ENCODE measurements at regions not wholly inside any gene's neighbourhood (a gene's known extent, or its start where the extent isn't known, plus 50 kb on each side); places are given as distances from the start of the nearest gene placed in this dataset.

GRCh38 chr19:23065306-23065705 is 51.5 kb upstream of the ZNF730 start:
- H3K4me1 Mint-ChIP-seq (ENCODE audit: unreplicated experiment), result no peaks in the 10 kb centered on the region
- peaks cover 59% of the 10 kb centered on the region for H3K9me3 Mint-ChIP-seq (ENCODE audit: unreplicated experiment)
- no peak overlapping the region for H3K27ac Mint-ChIP-seq (ENCODE audit: unreplicated experiment)
- TF ChIP-seq CTCF (IDR thresholded peaks at IDR 0.05; ENCODE audit: unreplicated experiment), result no peak
- DNase-seq (ENCODE audit: low spot score), result no peak
- peaks cover 38% of the 10 kb centered on the region for H3K36me3 Mint-ChIP-seq (ENCODE audit: low read depth, unreplicated experiment)
- H3K27me3 Mint-ChIP-seq (ENCODE audit: unreplicated experiment), result peaks cover 13% of the 10 kb centered on the region
- no peak overlapping the region for H3K4me3 Mint-ChIP-seq (ENCODE audit: unreplicated experiment)

- Mint-ChIP-seq H3K27ac (ENCODE audit: unreplicated experiment) (no peak overlapping the region), H3K9me3 (ENCODE audit: unreplicated experiment) (peaks cover 61% of the 10 kb centered on the region), H3K36me3 (ENCODE audit: low read depth, unreplicated experiment) (peaks cover 41% of the 10 kb centered on the region), H3K4me1 (ENCODE audit: unreplicated experiment) (no peaks in the 10 kb centered on the region), H3K27me3 (ENCODE audit: unreplicated experiment) (peaks cover 23% of the 10 kb centered on the region), H3K4me3 (ENCODE audit: unreplicated experiment) (no peak overlapping the region)
- DNase-seq (ENCODE audit: low spot score), result no peak
- TF ChIP-seq CTCF (IDR thresholded peaks at IDR 0.05; ENCODE audit: unreplicated experiment), result no peak
These were observed 53.9 kb upstream of the ZNF730 start for GRCh38 chr19:23062921-23063320.

- no peaks in the 10 kb centered on the region for H3K4me1 Mint-ChIP-seq (ENCODE audit: unreplicated experiment)
- no peak overlapping the region for H3K27ac Mint-ChIP-seq (ENCODE audit: unreplicated experiment)
- DNase-seq (ENCODE audit: low spot score), result no peak
- H3K4me3 Mint-ChIP-seq (ENCODE audit: unreplicated experiment), result no peak overlapping the region
- peaks cover 59% of the 10 kb centered on the region for H3K9me3 Mint-ChIP-seq (ENCODE audit: unreplicated experiment)
- no peak for TF ChIP-seq CTCF (IDR thresholded peaks at IDR 0.05; ENCODE audit: unreplicated experiment)
- peaks cover 30% of the 10 kb centered on the region for H3K36me3 Mint-ChIP-seq (ENCODE audit: low read depth, unreplicated experiment)
- peaks cover 25% of the 10 kb centered on the region for H3K27me3 Mint-ChIP-seq (ENCODE audit: unreplicated experiment)
These were observed 56.8 kb upstream of the ZNF730 start for GRCh38 chr19:23060016-23060415.

GRCh38 chr19:23056516-23056915 is 53.5 kb upstream of the ZNF728 start:
- TF ChIP-seq CTCF (IDR thresholded peaks at IDR 0.05; ENCODE audit: unreplicated experiment), result no peak
- peaks cover 24% of the 10 kb centered on the region for H3K27me3 Mint-ChIP-seq (ENCODE audit: unreplicated experiment)
- no peak overlapping the region for H3K27ac Mint-ChIP-seq (ENCODE audit: unreplicated experiment)
- no peak for DNase-seq (ENCODE audit: low spot score)
- H3K4me1 Mint-ChIP-seq (ENCODE audit: unreplicated experiment), result no peaks in the 10 kb centered on the region
- H3K36me3 Mint-ChIP-seq (ENCODE audit: low read depth, unreplicated experiment), result peaks cover 20% of the 10 kb centered on the region
- H3K4me3 Mint-ChIP-seq (ENCODE audit: unreplicated experiment), result no peak overlapping the region
- H3K9me3 Mint-ChIP-seq (ENCODE audit: unreplicated experiment), result peaks cover 50% of the 10 kb centered on the region

- DNase-seq (ENCODE audit: low spot score), result no peak
- Mint-ChIP-seq H3K9me3 (ENCODE audit: unreplicated experiment) (peaks cover 50% of the 10 kb centered on the region), H3K4me1 (ENCODE audit: unreplicated experiment) (no peaks in the 10 kb centered on the region), H3K27me3 (ENCODE audit: unreplicated experiment) (peaks cover 19% of the 10 kb centered on the region), H3K4me3 (ENCODE audit: unreplicated experiment) (no peak overlapping the region), H3K36me3 (ENCODE audit: low read depth, unreplicated experiment) (peaks cover 18% of the 10 kb centered on the region), H3K27ac (ENCODE audit: unreplicated experiment) (no peak overlapping the region)
- no peak for TF ChIP-seq CTCF (IDR thresholded peaks at IDR 0.05; ENCODE audit: unreplicated experiment)
These were observed 53.0 kb upstream of the ZNF728 start for GRCh38 chr19:23055946-23056345.

All from endothelial cell (in vitro differentiated cells).